PC-9 (cell line): ENCODE measurements at regions not wholly inside any gene's neighbourhood (a gene's known extent, or its start where the extent isn't known, plus 50 kb on each side); places are given as distances from the start of the nearest gene placed in this dataset.

Source experiments
- BruUV-seq: library from RNA; stranded (reverse); fragments of 400-500 nt; replicated peaks from 2 replicates; lab custom pipeline; 2021; lab: Mats Ljungman, UMichigan
- CTCF ChIA-PET: fragments of 300-600 bp; sonication (Branson Sonifier 250); formaldehyde crosslinking; loops from one replicate; lab custom pipeline; 2022; ENCODE audit warnings: antibody characterized with exemption; lab: Charles Lee
- POLR2A ChIA-PET: fragments of 300-600 bp; sonication (Branson Sonifier 250); formaldehyde crosslinking; loops from one replicate; lab custom pipeline; 2022; ENCODE audit warnings: antibody characterized with exemption; ENCODE audit not compliant: unreplicated experiment; lab: Charles Lee
- DNase-seq, 2 experiments: peaks; one replicate each; pipeline versions ENCODE4 v3.0.0 to v3.0.0-alpha.2; 2015 to 2022; ENCODE audit warnings: mixed read lengths in 1 of 2
- H2AFZ ChIP-seq: fragments of 200-600 bp; sonication (generic); 2 replicates; pipeline ENCODE4 v1.8.1; 2017; ENCODE audit warnings: antibody characterized with exemption
- H3F3A ChIP-seq: fragments of 200-600 bp; sonication (generic); 2 replicates; pipeline ENCODE4 v1.8.1; 2017; ENCODE audit warnings: antibody characterized with exemption, mild to moderate bottlenecking, low read depth; ENCODE audit not compliant: insufficient read depth
- H3K27ac ChIP-seq: fragments of 200-600 bp; sonication (generic); 2 replicates; pipeline ENCODE4 v1.6.1; 2016; ENCODE audit warnings: mixed run types
- H3K27me3 ChIP-seq: fragments of 200-600 bp; sonication (generic); 2 replicates; pipeline ENCODE4 v1.6.1; 2016; ENCODE audit warnings: low read depth, mixed run types; ENCODE audit not compliant: insufficient read depth
- H3K36me3 ChIP-seq: fragments of 200-600 bp; sonication (generic); 2 replicates; pipeline ENCODE4 v1.6.1; 2016; ENCODE audit warnings: low read depth, mixed run types
- H3K4me1 ChIP-seq: fragments of 200-600 bp; sonication (generic); replicated peaks from 2 replicates; pipeline ENCODE4 v1.6.1; 2016; ENCODE audit warnings: mixed run types; ENCODE audit not compliant: insufficient read depth
- H3K4me2 ChIP-seq: fragments of 200-600 bp; sonication (generic); 2 replicates; pipeline ENCODE4 v1.6.1; 2017; ENCODE audit warnings: mixed run types
- H3K4me3 ChIP-seq: fragments of 200-600 bp; sonication (generic); 2 replicates; pipeline ENCODE4 v1.6.1; 2016; ENCODE audit warnings: mixed run types
- H3K79me2 ChIP-seq: fragments of 200-600 bp; sonication (generic); 2 replicates; pipeline ENCODE4 v1.6.1; 2017; ENCODE audit warnings: low read depth, mixed run types
- H3K9me2 ChIP-seq: fragments of 200-600 bp; sonication (generic); 2 replicates; pipeline ENCODE4 v1.8.1; 2017; ENCODE audit warnings: mild to moderate bottlenecking; ENCODE audit not compliant: insufficient read depth
- H3K9me3 ChIP-seq: fragments of 200-600 bp; sonication (generic); 2 replicates; pipeline ENCODE4 v1.8.1; 2016; ENCODE audit warnings: low read depth; ENCODE audit not compliant: insufficient read depth
- H4K20me1 ChIP-seq: fragments of 200-600 bp; sonication (generic); 2 replicates; pipeline ENCODE4 v1.8.1; 2017; ENCODE audit not compliant: insufficient read depth
- EZH2 ChIP-seq: fragments of 200-600 bp; sonication (generic); IDR thresholded peaks from 2 replicates; pipeline ENCODE4 v1.8.0; 2017; ENCODE audit warnings: antibody characterized with exemption, low read depth
- intact Hi-C: fragments of 100-400 bp; cut with micrococcal nuclease; formaldehyde crosslinking; loops from one replicate; pipeline ENCODE4 v1.10.0; 2022; ENCODE audit not compliant: unreplicated experiment
- TF ChIP-seq, protein P1 (sequence below): fragments of 200-600 bp; sonication (generic); conservative IDR thresholded peaks from 2 replicates; pipeline ENCODE4 v1.6.1; 2017; ENCODE audit warnings: mixed run types, antibody characterized with exemption, mild to moderate bottlenecking, moderate library complexity

DNA sequence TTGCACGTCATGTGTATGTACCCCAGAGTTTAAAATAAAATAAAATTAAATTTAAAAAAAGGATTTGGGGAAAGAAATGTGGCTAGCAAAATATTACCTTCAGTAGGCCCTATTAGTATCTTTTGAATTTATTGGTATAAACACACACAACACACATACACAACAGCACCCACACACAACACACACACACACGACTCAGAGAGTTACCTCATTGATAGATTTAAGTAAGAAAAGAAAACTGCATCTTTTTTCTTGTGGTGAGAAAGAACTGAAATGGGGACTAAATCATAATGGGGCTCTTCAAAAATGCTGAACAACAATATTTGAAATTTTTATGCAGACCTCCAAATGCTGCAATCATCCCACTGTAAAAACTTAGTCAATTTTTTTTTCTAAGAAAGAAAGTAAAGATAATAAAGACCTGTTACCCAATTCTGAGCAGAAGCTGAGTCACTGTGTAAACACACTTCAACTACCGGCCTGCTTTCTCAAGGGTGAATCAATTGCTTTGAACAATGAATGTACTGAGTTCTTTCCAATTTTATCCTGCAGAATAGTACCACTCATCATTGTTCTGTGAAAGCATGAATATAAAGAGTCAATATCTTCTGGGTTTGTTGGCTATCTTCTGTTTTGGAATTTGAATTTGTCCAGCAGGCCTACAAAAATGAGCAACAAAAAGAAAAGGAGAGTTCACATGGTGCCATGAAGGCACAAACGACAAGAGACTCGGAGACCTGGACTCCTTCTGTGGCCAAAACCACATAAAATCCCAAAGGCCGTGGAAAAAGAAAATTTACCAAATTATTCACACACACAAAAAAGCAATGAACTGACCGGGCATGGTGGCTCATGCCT lies 57.9 kb upstream of the CCNG1 start:
- H4K20me1 ChIP-seq: no peaks in the 10 kb centered on the region
- no peaks in the 10 kb centered on the region for H3K36me3 ChIP-seq
- H3K27ac ChIP-seq: peak overlapping the region; percentile 65
- peak overlapping the region; percentile 57 for H3K4me2 ChIP-seq
- POLR2A ChIA-PET: no interaction called here
- BruUV-seq: no TSS peak
- no peaks in the 10 kb centered on the region for H3K79me2 ChIP-seq
- no peaks in the 10 kb centered on the region for H3K9me2 ChIP-seq
- TF ChIP-seq, protein P1, sequence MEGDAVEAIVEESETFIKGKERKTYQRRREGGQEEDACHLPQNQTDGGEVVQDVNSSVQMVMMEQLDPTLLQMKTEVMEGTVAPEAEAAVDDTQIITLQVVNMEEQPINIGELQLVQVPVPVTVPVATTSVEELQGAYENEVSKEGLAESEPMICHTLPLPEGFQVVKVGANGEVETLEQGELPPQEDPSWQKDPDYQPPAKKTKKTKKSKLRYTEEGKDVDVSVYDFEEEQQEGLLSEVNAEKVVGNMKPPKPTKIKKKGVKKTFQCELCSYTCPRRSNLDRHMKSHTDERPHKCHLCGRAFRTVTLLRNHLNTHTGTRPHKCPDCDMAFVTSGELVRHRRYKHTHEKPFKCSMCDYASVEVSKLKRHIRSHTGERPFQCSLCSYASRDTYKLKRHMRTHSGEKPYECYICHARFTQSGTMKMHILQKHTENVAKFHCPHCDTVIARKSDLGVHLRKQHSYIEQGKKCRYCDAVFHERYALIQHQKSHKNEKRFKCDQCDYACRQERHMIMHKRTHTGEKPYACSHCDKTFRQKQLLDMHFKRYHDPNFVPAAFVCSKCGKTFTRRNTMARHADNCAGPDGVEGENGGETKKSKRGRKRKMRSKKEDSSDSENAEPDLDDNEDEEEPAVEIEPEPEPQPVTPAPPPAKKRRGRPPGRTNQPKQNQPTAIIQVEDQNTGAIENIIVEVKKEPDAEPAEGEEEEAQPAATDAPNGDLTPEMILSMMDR: no peak
- no peak for TF ChIP-seq EZH2
- no peaks in the 10 kb centered on the region for H3K9me3 ChIP-seq
- no peak overlapping the region for H2AFZ ChIP-seq
- intact Hi-C loops: loop anchor here (5.0 kb wide), 1 partner anchor 58 kb away; the partner anchor contains the start of gene CCNG1
- no peak overlapping the region for H3K4me3 ChIP-seq
- peaks cover 12% of the 10 kb centered on the region; the same call in 1 of the 2 replicates for H3F3A ChIP-seq
- peaks cover 17% of the 10 kb centered on the region for H3K4me1 ChIP-seq
- DNase-seq: peak; percentile 31 to 86
- H3K27me3 ChIP-seq: no peaks in the 10 kb centered on the region
- CTCF ChIA-PET: no interaction called here

DNA sequence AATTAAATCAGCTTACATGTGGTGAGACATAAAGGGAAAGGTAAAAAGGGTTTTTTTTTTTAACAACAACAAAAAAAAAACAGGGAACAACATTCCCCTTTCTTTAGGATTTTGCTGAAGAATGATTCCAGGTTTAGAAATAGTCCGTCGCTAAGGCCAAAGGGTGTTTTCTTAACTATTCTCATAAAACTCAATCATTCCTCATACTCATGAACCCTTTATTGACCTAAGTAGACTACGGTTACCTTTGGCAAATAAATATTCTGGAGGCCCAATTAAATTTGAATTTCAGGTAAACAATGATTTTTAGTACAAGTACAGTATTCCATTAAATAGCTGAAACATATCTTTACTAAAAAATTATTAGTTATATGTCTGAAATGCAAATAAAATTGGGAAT lies 55.6 kb upstream of the CCNG1 start:
- intact Hi-C loops: no loop called here
- POLR2A ChIA-PET: no interaction called here
- Histone ChIP-seq H3K4me2 (no peak overlapping the region), H3K4me3 (no peak overlapping the region), H3K27me3 (no peaks in the 10 kb centered on the region), H3K4me1 (peaks cover 17% of the 10 kb centered on the region), H3F3A (peaks cover 12% of the 10 kb centered on the region; the same call in 1 of the 2 replicates), H3K36me3 (no peaks in the 10 kb centered on the region), H3K79me2 (no peaks in the 10 kb centered on the region), H2AFZ (no peak overlapping the region), H3K9me2 (no peaks in the 10 kb centered on the region), H3K27ac (no peak overlapping the region), H3K9me3 (no peaks in the 10 kb centered on the region), H4K20me1 (no peaks in the 10 kb centered on the region)
- TF ChIP-seq EZH2: no peak
- TF ChIP-seq, protein P1: no peak
- CTCF ChIA-PET: no interaction called here
- no peak for DNase-seq
- BruUV-seq: no TSS peak

DNA sequence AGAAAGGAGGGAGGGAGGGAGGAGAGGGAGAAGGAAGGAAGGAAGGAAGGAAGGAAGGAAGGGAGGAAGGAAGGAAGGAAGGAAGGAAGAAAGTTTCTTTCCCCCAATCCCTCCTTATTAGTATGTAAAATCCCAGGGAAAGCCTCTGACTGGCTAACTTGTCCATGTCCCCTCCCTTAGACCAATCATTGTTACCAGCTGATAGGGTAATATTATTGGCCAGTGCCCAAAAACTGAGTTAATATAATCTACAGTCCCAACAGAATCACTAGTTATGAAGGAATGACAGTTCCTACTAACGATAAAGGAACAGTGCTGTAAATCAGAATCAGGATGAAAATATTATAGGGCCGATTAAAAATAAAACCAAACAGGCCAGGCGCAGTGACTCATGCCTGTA lies 53.6 kb upstream of the CCNG1 start:
- no peaks in the 10 kb centered on the region for H3K36me3 ChIP-seq
- peaks cover 15% of the 10 kb centered on the region for H3K4me1 ChIP-seq
- H3K27me3 ChIP-seq: no peaks in the 10 kb centered on the region
- no peaks in the 10 kb centered on the region for H3K9me3 ChIP-seq
- no peak overlapping the region for H3K4me3 ChIP-seq
- ChIA-PET CTCF (no interaction called here), POLR2A (no interaction called here)
- DNase-seq: no peak
- H3K79me2 ChIP-seq: no peaks in the 10 kb centered on the region
- no peaks in the 10 kb centered on the region for H4K20me1 ChIP-seq
- intact Hi-C loops: no loop called here
- TF ChIP-seq, protein P1: no peak
- no peak for TF ChIP-seq EZH2
- no peak overlapping the region for H3K4me2 ChIP-seq
- H3K9me2 ChIP-seq: no peaks in the 10 kb centered on the region
- peaks cover 11% of the 10 kb centered on the region; the same call in 1 of the 2 replicates for H3F3A ChIP-seq
- no peak overlapping the region for H2AFZ ChIP-seq
- no TSS peak for BruUV-seq
- no peak overlapping the region for H3K27ac ChIP-seq
